ENCODE measurements at regions not wholly inside any gene's neighbourhood (a gene's known extent, or its start where the extent isn't known, plus 50 kb on each side); places are given as distances from the start of the nearest gene placed in this dataset.

DNA sequence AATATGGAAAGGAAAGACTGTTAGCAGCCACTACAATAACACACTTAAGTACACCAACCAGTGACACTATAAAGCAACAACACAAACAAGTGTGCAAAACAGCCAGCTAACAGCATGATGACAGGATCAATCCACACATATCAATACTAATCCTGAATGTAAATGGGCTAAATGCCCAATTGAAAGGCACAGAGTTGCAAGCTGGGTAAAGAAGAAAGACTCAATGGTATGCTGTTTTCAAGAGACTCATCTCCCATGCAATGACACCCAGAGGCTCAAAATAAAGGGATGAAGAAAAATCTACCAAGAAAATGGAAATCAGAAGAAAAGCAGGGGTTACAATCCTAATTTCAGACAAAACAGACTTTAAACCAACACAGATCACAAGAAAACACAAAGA lies 94.2 kb upstream of the ENPEP start:
- Histone ChIP-seq H3K36me3 (ENCODE audit: insufficient read depth) (no peaks in the 10 kb centered on the region), H3K4me1 (ENCODE audit: low read depth, poor library complexity, severe bottlenecking) (no peaks in the 10 kb centered on the region), H3K4me2 (no peak overlapping the region), H4K20me1 (ENCODE audit: insufficient read depth) (no peaks in the 10 kb centered on the region), H3K9ac (no peak overlapping the region), H3K4me3 (IDR thresholded peaks at IDR 0.05; ENCODE audit: insufficient read depth, low read depth, low read length) (no peak overlapping the region), H2AFZ (ENCODE audit: low read depth) (no peak overlapping the region), H3K27ac (no peak overlapping the region), H3K79me2 (ENCODE audit: insufficient read depth, low read depth) (no peaks in the 10 kb centered on the region), H3K27me3 (ENCODE audit: insufficient read depth, low read depth) (no peaks in the 10 kb centered on the region)
- TF ChIP-seq, protein P1, sequence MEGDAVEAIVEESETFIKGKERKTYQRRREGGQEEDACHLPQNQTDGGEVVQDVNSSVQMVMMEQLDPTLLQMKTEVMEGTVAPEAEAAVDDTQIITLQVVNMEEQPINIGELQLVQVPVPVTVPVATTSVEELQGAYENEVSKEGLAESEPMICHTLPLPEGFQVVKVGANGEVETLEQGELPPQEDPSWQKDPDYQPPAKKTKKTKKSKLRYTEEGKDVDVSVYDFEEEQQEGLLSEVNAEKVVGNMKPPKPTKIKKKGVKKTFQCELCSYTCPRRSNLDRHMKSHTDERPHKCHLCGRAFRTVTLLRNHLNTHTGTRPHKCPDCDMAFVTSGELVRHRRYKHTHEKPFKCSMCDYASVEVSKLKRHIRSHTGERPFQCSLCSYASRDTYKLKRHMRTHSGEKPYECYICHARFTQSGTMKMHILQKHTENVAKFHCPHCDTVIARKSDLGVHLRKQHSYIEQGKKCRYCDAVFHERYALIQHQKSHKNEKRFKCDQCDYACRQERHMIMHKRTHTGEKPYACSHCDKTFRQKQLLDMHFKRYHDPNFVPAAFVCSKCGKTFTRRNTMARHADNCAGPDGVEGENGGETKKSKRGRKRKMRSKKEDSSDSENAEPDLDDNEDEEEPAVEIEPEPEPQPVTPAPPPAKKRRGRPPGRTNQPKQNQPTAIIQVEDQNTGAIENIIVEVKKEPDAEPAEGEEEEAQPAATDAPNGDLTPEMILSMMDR (conservative IDR thresholded peaks at IDR 0.05; ENCODE audit: low read depth, low read length), result no peak

DNA sequence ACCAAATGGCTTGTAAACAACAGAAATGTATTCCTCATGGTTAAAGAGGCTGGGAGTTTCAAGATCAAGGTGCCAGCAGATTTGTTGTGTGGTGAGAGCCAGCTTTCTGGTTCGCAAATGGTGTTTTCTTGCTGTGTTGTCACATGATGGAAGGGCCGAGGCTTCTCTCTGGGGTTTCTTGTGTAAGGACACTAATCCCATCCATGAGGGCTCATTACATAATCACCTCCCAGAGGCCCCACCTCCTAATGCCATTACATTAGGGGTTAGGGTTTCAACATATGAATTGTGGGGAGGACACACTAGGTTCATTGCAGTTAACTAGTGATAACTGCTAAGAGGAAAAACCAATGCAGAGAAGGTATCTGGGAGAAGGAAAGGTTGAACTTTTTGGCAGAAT lies 103.5 kb upstream of the ENPEP start:
- Histone ChIP-seq H3K4me3 (IDR thresholded peaks at IDR 0.05; ENCODE audit: insufficient read depth, low read depth, low read length) (no peak overlapping the region), H3K79me2 (ENCODE audit: insufficient read depth, low read depth) (no peaks in the 10 kb centered on the region), H3K36me3 (ENCODE audit: insufficient read depth) (no peaks in the 10 kb centered on the region), H3K4me2 (no peak overlapping the region), H3K9ac (no peak overlapping the region), H3K4me1 (ENCODE audit: low read depth, poor library complexity, severe bottlenecking) (no peaks in the 10 kb centered on the region), H3K27ac (no peak overlapping the region), H4K20me1 (ENCODE audit: insufficient read depth) (no peaks in the 10 kb centered on the region), H2AFZ (ENCODE audit: low read depth) (no peak overlapping the region), H3K27me3 (ENCODE audit: insufficient read depth, low read depth) (no peaks in the 10 kb centered on the region)
- TF ChIP-seq, protein P1 (conservative IDR thresholded peaks at IDR 0.05; ENCODE audit: low read depth, low read length), result no peak

DNA sequence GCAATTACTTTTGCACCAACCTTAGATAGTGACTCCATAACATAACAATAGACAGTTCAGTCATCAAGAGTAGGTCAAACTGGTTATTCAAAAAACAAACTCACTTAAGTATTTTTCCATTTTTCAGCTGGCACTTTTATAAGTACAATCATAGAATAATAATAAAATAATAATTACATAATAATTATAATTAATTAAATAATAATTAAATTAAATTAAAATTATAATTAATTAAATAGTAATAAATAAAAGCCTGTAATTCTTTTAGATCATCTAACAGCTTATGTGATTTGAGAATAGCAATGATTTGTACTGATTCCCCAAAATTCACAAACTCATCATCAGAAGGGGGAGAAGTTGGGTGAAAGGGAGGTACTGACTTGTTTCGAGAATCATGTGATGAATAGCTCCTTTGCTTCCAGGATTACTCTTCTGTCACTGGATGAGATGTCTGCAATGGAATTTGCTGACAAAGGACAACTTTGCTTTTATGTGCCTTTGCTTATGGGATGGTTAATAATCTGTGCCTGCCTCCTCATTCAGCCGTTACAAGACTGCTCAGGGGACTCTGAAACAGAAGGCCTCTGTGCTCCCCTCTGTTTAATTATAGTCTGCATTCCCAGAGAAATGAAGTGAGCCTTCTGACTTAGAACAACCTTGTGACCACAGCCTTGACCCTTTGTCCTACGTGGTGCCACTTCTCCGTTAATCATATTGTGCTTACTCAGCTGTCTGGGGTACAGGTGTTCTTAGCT lies 104.8 kb upstream of the ENPEP start:
- Histone ChIP-seq H3K4me1 (ENCODE audit: low read depth, poor library complexity, severe bottlenecking) (no peaks in the 10 kb centered on the region), H3K4me2 (no peak overlapping the region; the same call in 1 of the 2 replicates), H3K4me3 (IDR thresholded peaks at IDR 0.05; ENCODE audit: insufficient read depth, low read depth, low read length) (no peak overlapping the region), H3K27me3 (ENCODE audit: insufficient read depth, low read depth) (no peaks in the 10 kb centered on the region), H3K79me2 (ENCODE audit: insufficient read depth, low read depth) (no peaks in the 10 kb centered on the region), H3K9ac (no peak overlapping the region), H3K27ac (no peak overlapping the region), H3K36me3 (ENCODE audit: insufficient read depth) (no peaks in the 10 kb centered on the region), H4K20me1 (ENCODE audit: insufficient read depth) (no peaks in the 10 kb centered on the region), H2AFZ (ENCODE audit: low read depth) (no peak overlapping the region)
- TF ChIP-seq, protein P1 (conservative IDR thresholded peaks at IDR 0.05; ENCODE audit: low read depth, low read length), result no peak

DNA sequence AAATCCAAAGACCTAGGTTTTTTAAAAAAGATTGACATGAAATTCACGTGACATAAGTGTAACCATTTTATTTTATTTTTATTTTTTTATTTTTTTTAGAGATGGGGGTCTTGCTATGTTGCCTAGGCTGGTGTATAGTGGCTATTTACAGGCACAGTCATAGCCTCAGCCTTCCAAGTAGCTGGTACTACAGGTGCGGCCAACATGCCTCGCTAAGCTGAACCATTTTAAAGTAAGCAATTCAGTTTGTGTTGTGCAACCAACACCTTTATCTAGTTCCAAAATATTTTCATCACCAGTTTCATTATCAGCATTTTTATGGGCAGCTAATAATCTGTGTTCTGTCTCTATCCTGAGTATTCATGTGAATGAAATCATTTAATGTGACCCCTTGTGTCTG lies 107.5 kb upstream of the ENPEP start:
- TF ChIP-seq, protein P1 (conservative IDR thresholded peaks at IDR 0.05; ENCODE audit: low read depth, low read length), result no peak
- Histone ChIP-seq H4K20me1 (ENCODE audit: insufficient read depth) (no peaks in the 10 kb centered on the region), H3K9ac (no peak overlapping the region), H3K79me2 (ENCODE audit: insufficient read depth, low read depth) (no peaks in the 10 kb centered on the region), H3K4me1 (ENCODE audit: low read depth, poor library complexity, severe bottlenecking) (no peaks in the 10 kb centered on the region), H3K27ac (no peak overlapping the region), H3K4me3 (IDR thresholded peaks at IDR 0.05; ENCODE audit: insufficient read depth, low read depth, low read length) (no peak overlapping the region), H3K27me3 (ENCODE audit: insufficient read depth, low read depth) (no peaks in the 10 kb centered on the region), H2AFZ (ENCODE audit: low read depth) (no peak overlapping the region), H3K36me3 (ENCODE audit: insufficient read depth) (no peaks in the 10 kb centered on the region), H3K4me2 (no peak overlapping the region)

Measured in KMS-11 (cell line).